ENCODE measurements at regions not wholly inside any gene's neighbourhood (a gene's known extent, or its start where the extent isn't known, plus 50 kb on each side); places are given as distances from the start of the nearest gene placed in this dataset.
"Not testable (repeated sequence)": the region's sequence is repeated elsewhere in the genome, so short reads cannot be mapped to it uniquely, and the experiment has no call there.

- Mint-ChIP-seq H3K4me1 (ENCODE audit: low read depth) (no peaks in the 10 kb centered on the region), H3K27ac (no peak overlapping the region), H3K27me3 (ENCODE audit: low read depth) (no peaks in the 10 kb centered on the region), H3K36me3 (ENCODE audit: low read depth) (no peaks in the 10 kb centered on the region), H3K9me3 (ENCODE audit: insufficient read depth) (no peaks in the 10 kb centered on the region), H3K4me3 (no peak overlapping the region)
- ChIA-PET POLR2A (no interaction called here), CTCF (no interaction called here)
- no peak for ATAC-seq
- DNase-seq = no peak
Measured at GRCh38 chr6:66526061-66526460, 819.0 kb upstream of the EYS start.

- H3K4me1 Mint-ChIP-seq (ENCODE audit: low read depth) = no peaks in the 10 kb centered on the region
- ATAC-seq (no peak), DNase-seq (no peak)
- H3K27me3 Mint-ChIP-seq (ENCODE audit: low read depth) = no peaks in the 10 kb centered on the region
- no peaks in the 10 kb centered on the region for H3K36me3 Mint-ChIP-seq (ENCODE audit: low read depth)
- ChIA-PET CTCF (no interaction called here), POLR2A (no interaction called here)
- H3K4me3 Mint-ChIP-seq = no peak overlapping the region
- H3K9me3 Mint-ChIP-seq (ENCODE audit: insufficient read depth) = no peaks in the 10 kb centered on the region
- H3K27ac Mint-ChIP-seq = no peak overlapping the region
Measured at GRCh38 chr6:66522864-66523263, 815.8 kb upstream of the EYS start.

GRCh38 chr6:66516377-66516776, 809.4 kb upstream of the EYS start:
- DNase-seq (no peak), ATAC-seq (no peak)
- ChIA-PET CTCF (no interaction called here), POLR2A (no interaction called here)
- Mint-ChIP-seq H3K36me3 (ENCODE audit: low read depth) (no peaks in the 10 kb centered on the region), H3K9me3 (ENCODE audit: insufficient read depth) (peaks cover 29% of the 10 kb centered on the region), H3K27ac (no peak overlapping the region), H3K4me1 (ENCODE audit: low read depth) (no peaks in the 10 kb centered on the region), H3K27me3 (ENCODE audit: low read depth) (no peaks in the 10 kb centered on the region), H3K4me3 (no peak overlapping the region)

GRCh38 chr6:66508433-66508832, 801.4 kb upstream of the EYS start:
- H3K36me3 Mint-ChIP-seq (ENCODE audit: low read depth) = no peaks in the 10 kb centered on the region
- no peak overlapping the region for H3K27ac Mint-ChIP-seq
- ChIA-PET CTCF (no interaction called here), POLR2A (no interaction called here)
- no peaks in the 10 kb centered on the region for H3K4me1 Mint-ChIP-seq (ENCODE audit: low read depth)
- H3K27me3 Mint-ChIP-seq (ENCODE audit: low read depth) = no peaks in the 10 kb centered on the region
- DNase-seq (no peak), ATAC-seq (no peak)
- H3K4me3 Mint-ChIP-seq = no peak overlapping the region
- peaks cover 34% of the 10 kb centered on the region for H3K9me3 Mint-ChIP-seq (ENCODE audit: insufficient read depth)

- CTCF ChIA-PET = no interaction called here
- H3K36me3 Mint-ChIP-seq (ENCODE audit: low read depth) = no peaks in the 10 kb centered on the region
Measured at GRCh38 chr6:66499851-66500250, 792.8 kb upstream of the EYS start.

GRCh38 chr6:66496659-66497058, 789.6 kb upstream of the EYS start:
- ChIA-PET CTCF (no interaction called here), POLR2A (no interaction called here)
- Mint-ChIP-seq H3K27me3 (ENCODE audit: low read depth) (no peaks in the 10 kb centered on the region), H3K4me3 (no peak overlapping the region), H3K36me3 (ENCODE audit: low read depth) (no peaks in the 10 kb centered on the region), H3K27ac (no peak overlapping the region), H3K4me1 (ENCODE audit: low read depth) (no peaks in the 10 kb centered on the region), H3K9me3 (ENCODE audit: insufficient read depth) (peaks cover 4% of the 10 kb centered on the region)
- no peak for DNase-seq
- no peak for ATAC-seq

More at GRCh38 chr6:66499851-66500250, 792.8 kb upstream of the EYS start:
- H3K27ac Mint-ChIP-seq = no peak overlapping the region
- H3K4me1 Mint-ChIP-seq (ENCODE audit: low read depth) = no peaks in the 10 kb centered on the region
- H3K27me3 Mint-ChIP-seq (ENCODE audit: low read depth) = no peaks in the 10 kb centered on the region
- ATAC-seq = no peak
- POLR2A ChIA-PET = no interaction called here
- no peak overlapping the region for H3K4me3 Mint-ChIP-seq
- peaks cover 11% of the 10 kb centered on the region for H3K9me3 Mint-ChIP-seq (ENCODE audit: insufficient read depth)
- DNase-seq = no peak

GRCh38 chr6:66494643-66495042, 787.6 kb upstream of the EYS start:
- H3K4me3 Mint-ChIP-seq; DNase-seq; H3K9me3 Mint-ChIP-seq (ENCODE audit: insufficient read depth); H3K4me1 Mint-ChIP-seq (ENCODE audit: low read depth); ATAC-seq; H3K27me3 Mint-ChIP-seq (ENCODE audit: low read depth); POLR2A ChIA-PET; H3K36me3 Mint-ChIP-seq (ENCODE audit: low read depth); CTCF ChIA-PET; H3K27ac Mint-ChIP-seq: not testable (repeated sequence)

GRCh38 chr6:66489269-66489987, 782.4 kb upstream of the EYS start:
- ChIA-PET POLR2A (no interaction called here), CTCF (no interaction called here)
- Mint-ChIP-seq H3K27ac (no peak overlapping the region), H3K4me1 (ENCODE audit: low read depth) (no peaks in the 10 kb centered on the region), H3K4me3 (no peak overlapping the region), H3K36me3 (ENCODE audit: low read depth) (no peaks in the 10 kb centered on the region), H3K9me3 (ENCODE audit: insufficient read depth) (no peaks in the 10 kb centered on the region), H3K27me3 (ENCODE audit: low read depth) (no peaks in the 10 kb centered on the region)
- ATAC-seq (no peak), DNase-seq (no peak)

GRCh38 chr6:66481216-66481615, 774.2 kb upstream of the EYS start:
- Mint-ChIP-seq H3K27me3 (ENCODE audit: low read depth) (no peaks in the 10 kb centered on the region), H3K4me1 (ENCODE audit: low read depth) (no peaks in the 10 kb centered on the region), H3K36me3 (ENCODE audit: low read depth) (no peaks in the 10 kb centered on the region), H3K27ac (no peak overlapping the region), H3K4me3 (no peak overlapping the region), H3K9me3 (ENCODE audit: insufficient read depth) (peaks cover 6% of the 10 kb centered on the region)
- ChIA-PET CTCF (no interaction called here), POLR2A (no interaction called here)
- no peak for DNase-seq
- no peak for ATAC-seq

GRCh38 chr6:66478705-66479104, 771.7 kb upstream of the EYS start:
- H3K36me3 Mint-ChIP-seq (ENCODE audit: low read depth) = no peaks in the 10 kb centered on the region
- ATAC-seq = no peak
- DNase-seq = no peak
- no peaks in the 10 kb centered on the region for H3K4me1 Mint-ChIP-seq (ENCODE audit: low read depth)
- no peak overlapping the region for H3K27ac Mint-ChIP-seq
- ChIA-PET CTCF (no interaction called here), POLR2A (no interaction called here)
- no peak overlapping the region for H3K4me3 Mint-ChIP-seq
- H3K9me3 Mint-ChIP-seq (ENCODE audit: insufficient read depth) = peaks cover 6% of the 10 kb centered on the region
- no peaks in the 10 kb centered on the region for H3K27me3 Mint-ChIP-seq (ENCODE audit: low read depth)

- Mint-ChIP-seq H3K4me1 (ENCODE audit: low read depth) (no peaks in the 10 kb centered on the region), H3K9me3 (ENCODE audit: insufficient read depth) (peaks cover 5% of the 10 kb centered on the region), H3K36me3 (ENCODE audit: low read depth) (no peaks in the 10 kb centered on the region), H3K4me3 (no peak overlapping the region), H3K27ac (no peak overlapping the region), H3K27me3 (ENCODE audit: low read depth) (no peaks in the 10 kb centered on the region)
- CTCF ChIA-PET = no interaction called here
- POLR2A ChIA-PET = no interaction called here
- ATAC-seq (no peak), DNase-seq (no peak)
Measured at GRCh38 chr6:66435321-66435720, 728.3 kb upstream of the EYS start.

GRCh38 chr6:66429210-66429609, 722.2 kb upstream of the EYS start:
- DNase-seq (no peak), ATAC-seq (no peak)
- H3K4me3 Mint-ChIP-seq = no peak overlapping the region
- POLR2A ChIA-PET = no interaction called here
- CTCF ChIA-PET = no interaction called here
- peaks cover 10% of the 10 kb centered on the region for H3K9me3 Mint-ChIP-seq (ENCODE audit: insufficient read depth)
- H3K27ac Mint-ChIP-seq = no peak overlapping the region
- H3K4me1 Mint-ChIP-seq (ENCODE audit: low read depth) = no peaks in the 10 kb centered on the region
- H3K36me3 Mint-ChIP-seq (ENCODE audit: low read depth) = no peaks in the 10 kb centered on the region
- H3K27me3 Mint-ChIP-seq (ENCODE audit: low read depth) = no peaks in the 10 kb centered on the region

GRCh38 chr6:66423047-66423446, 716.0 kb upstream of the EYS start:
- H3K4me1 Mint-ChIP-seq (ENCODE audit: low read depth) = no peaks in the 10 kb centered on the region
- DNase-seq (no peak), ATAC-seq (no peak)
- no peaks in the 10 kb centered on the region for H3K27me3 Mint-ChIP-seq (ENCODE audit: low read depth)
- peaks cover 11% of the 10 kb centered on the region for H3K9me3 Mint-ChIP-seq (ENCODE audit: insufficient read depth)
- H3K27ac Mint-ChIP-seq = no peak overlapping the region
- H3K36me3 Mint-ChIP-seq (ENCODE audit: low read depth) = no peaks in the 10 kb centered on the region
- POLR2A ChIA-PET = no interaction called here
- CTCF ChIA-PET = no interaction called here
- no peak overlapping the region for H3K4me3 Mint-ChIP-seq
